ENCODE measurements at regions not wholly inside any gene's neighbourhood (a gene's known extent, or its start where the extent isn't known, plus 50 kb on each side); places are given as distances from the start of the nearest gene placed in this dataset.

- TF ChIP-seq MYC (IDR thresholded peaks at IDR 0.05; ENCODE audit: borderline replicate concordance, low read length) = no peak
These were observed 244.6 kb downstream of the BUB3 start (continued) for GRCh38 chr10:123398756-123399155.

- no peaks in the 10 kb centered on the region for H3K4me1 ChIP-seq
- FAIRE-seq (no peak), ATAC-seq (no peak), DNase-seq (ENCODE audit: low read depth in 1 of 2, low spot score in 1 of 2) (no peak)
- ChIA-PET CTCF (interaction anchor here (0.9 to 2.1 kb wide), 3 partner anchors 18 to 266 kb away, joined by 3 to 8 read pairs (median 4); no protein-coding TSS in a partner anchor), POLR2A (no interaction called here)
- 40% methylated on average over 12 of the region's 12 CpGs for WGBS (ENCODE audit: missing lambda C conversion rate)
- H3K4me3 ChIP-seq = no peak overlapping the region
- no peak for TF ChIP-seq JUNB (IDR thresholded peaks at IDR 0.05)
- TF ChIP-seq MAZ (IDR thresholded peaks at IDR 0.05; ENCODE audit: borderline replicate concordance, low read depth, low read length) = no peak
- TF ChIP-seq ELK1 (IDR thresholded peaks at IDR 0.05; ENCODE audit: low read depth, low read length) = no peak
- no peak for TF ChIP-seq REST (IDR thresholded peaks at IDR 0.05)
- TF ChIP-seq HOXB13 (CRISPR knock-in tag; IDR thresholded peaks at IDR 0.05; ENCODE audit: low read depth) = no peak
- TF ChIP-seq BHLHE40 (IDR thresholded peaks at IDR 0.05; ENCODE audit: low read depth, low read length) = no peak
- TF ChIP-seq KDM1A (IDR thresholded peaks at IDR 0.05; ENCODE audit: low read depth) = no peak
- no peak for TF ChIP-seq ZC3H11A (IDR thresholded peaks at IDR 0.05)
- no peak for TF ChIP-seq MYC (IDR thresholded peaks at IDR 0.05; ENCODE audit: borderline replicate concordance, low read length)
- TF ChIP-seq ZNF302 (CRISPR knock-in tag; IDR thresholded peaks at IDR 0.05) = no peak
- TF ChIP-seq ZFP36 (IDR thresholded peaks at IDR 0.05; ENCODE audit: borderline replicate concordance, partially characterized antibody) = no peak
- TF ChIP-seq ZSCAN20 (CRISPR knock-in tag; IDR thresholded peaks at IDR 0.05) = no peak
- no peak for TF ChIP-seq POLR2A (IDR thresholded peaks at IDR 0.05; ENCODE audit: low read length)
- TF ChIP-seq, protein P1, sequence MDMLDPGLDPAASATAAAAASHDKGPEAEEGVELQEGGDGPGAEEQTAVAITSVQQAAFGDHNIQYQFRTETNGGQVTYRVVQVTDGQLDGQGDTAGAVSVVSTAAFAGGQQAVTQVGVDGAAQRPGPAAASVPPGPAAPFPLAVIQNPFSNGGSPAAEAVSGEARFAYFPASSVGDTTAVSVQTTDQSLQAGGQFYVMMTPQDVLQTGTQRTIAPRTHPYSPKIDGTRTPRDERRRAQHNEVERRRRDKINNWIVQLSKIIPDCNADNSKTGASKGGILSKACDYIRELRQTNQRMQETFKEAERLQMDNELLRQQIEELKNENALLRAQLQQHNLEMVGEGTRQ (IDR thresholded peaks at IDR 0.05) = no peak
- no peak for TF ChIP-seq CHD2 (IDR thresholded peaks at IDR 0.05; ENCODE audit: low read length, partially characterized antibody)
- TF ChIP-seq FOSL2 (IDR thresholded peaks at IDR 0.05) = no peak
- TF ChIP-seq FOSL2 (CRISPR knock-in tag; IDR thresholded peaks at IDR 0.05) = no peak
- TF ChIP-seq, protein P2, sequence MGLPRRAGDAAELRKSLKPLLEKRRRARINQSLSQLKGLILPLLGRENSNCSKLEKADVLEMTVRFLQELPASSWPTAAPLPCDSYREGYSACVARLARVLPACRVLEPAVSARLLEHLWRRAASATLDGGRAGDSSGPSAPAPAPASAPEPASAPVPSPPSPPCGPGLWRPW (IDR thresholded peaks at IDR 0.05) = no peak
- no peak for TF ChIP-seq EHMT2 (IDR thresholded peaks at IDR 0.05; ENCODE audit: low read depth)
- TF ChIP-seq PHF8 (IDR thresholded peaks at IDR 0.05; ENCODE audit: borderline replicate concordance, low read depth) = no peak
- TF ChIP-seq RNF2 (IDR thresholded peaks at IDR 0.05; ENCODE audit: borderline replicate concordance, low read depth) = no peak
- H3K4me2 ChIP-seq = no peak overlapping the region
- H3K9me3 ChIP-seq = no peaks in the 10 kb centered on the region; the same call in 2 of the 3 replicates
- no peak overlapping the region for H3K27ac ChIP-seq
These were observed 245.2 kb downstream of the BUB3 start for GRCh38 chr10:123399276-123399839.
